H9 (cell line): ENCODE measurements at regions not wholly inside any gene's neighbourhood (a gene's known extent, or its start where the extent isn't known, plus 50 kb on each side); places are given as distances from the start of the nearest gene placed in this dataset.

ENCODE experiments used
- DNase-seq: peaks from one replicate; pipeline ENCODE4 v3.0.0-alpha.2; 2017
- H2AFZ ChIP-seq: one replicate; pipeline ENCODE4 v1.6.1; 2013; ENCODE audit warnings: mild to moderate bottlenecking, low read length, control low read depth, moderate library complexity
- H2AK5ac ChIP-seq: 2 replicates; pipeline ENCODE4 v1.6.1; 2013; ENCODE audit warnings: low read length, control low read depth, mixed read lengths; ENCODE audit not compliant: insufficient read length
- H2BK120ac ChIP-seq: one replicate; pipeline ENCODE4 v1.6.1; 2013; ENCODE audit warnings: low read depth, mild to moderate bottlenecking, low read length, control low read depth, inconsistent platforms; ENCODE audit not compliant: poor library complexity, severe bottlenecking
- H2BK12ac ChIP-seq: 2 replicates; pipeline ENCODE4 v1.6.1; 2013; ENCODE audit warnings: low read length, control low read depth, mixed read lengths, low read depth; ENCODE audit not compliant: insufficient read length
- H2BK15ac ChIP-seq: 2 replicates; pipeline ENCODE4 v1.6.1; 2013; ENCODE audit warnings: low read depth, low read length, control low read depth
- H2BK20ac ChIP-seq: one replicate; pipeline ENCODE4 v1.6.1; 2013; ENCODE audit warnings: low read depth, mild to moderate bottlenecking, low read length, control low read depth, inconsistent platforms; ENCODE audit not compliant: poor library complexity, severe bottlenecking
- H2BK5ac ChIP-seq: 2 replicates; pipeline ENCODE4 v1.6.1; 2013; ENCODE audit warnings: low read length, control low read depth, mixed read lengths; ENCODE audit not compliant: insufficient read length
- H3K14ac ChIP-seq: 2 replicates; pipeline ENCODE4 v1.6.1; 2013; ENCODE audit warnings: low read length, control low read depth; ENCODE audit not compliant: insufficient read depth
- H3K18ac ChIP-seq: 2 replicates; pipeline ENCODE4 v1.6.1; 2013; ENCODE audit warnings: low read depth, mild to moderate bottlenecking, mixed read lengths, low read length, control low read depth; ENCODE audit not compliant: insufficient read length
- H3K23ac ChIP-seq: 2 replicates; pipeline ENCODE4 v1.6.1; 2013; ENCODE audit warnings: low read length, control low read depth, mixed read lengths, low read depth; ENCODE audit not compliant: insufficient read length
- H3K23me2 ChIP-seq: 2 replicates; pipeline ENCODE4 v1.6.1; 2013; ENCODE audit warnings: low read depth, mild to moderate bottlenecking, mixed read lengths, low read length, control low read depth; ENCODE audit not compliant: insufficient read length, poor library complexity, severe bottlenecking
- H3K27ac ChIP-seq: 2 replicates; pipeline ENCODE4 v1.5.1; 2013; ENCODE audit warnings: low read length, control low read depth, mixed read lengths, low read depth; ENCODE audit not compliant: insufficient read length
- H3K27me3 ChIP-seq: 2 replicates; pipeline ENCODE4 v1.6.1; 2013; ENCODE audit warnings: low read length, control low read depth, inconsistent platforms; ENCODE audit not compliant: insufficient read depth
- H3K4ac ChIP-seq: 2 replicates; pipeline ENCODE4 v1.6.1; 2013; ENCODE audit warnings: low read depth, mild to moderate bottlenecking, control low read depth, inconsistent platforms, low read length, moderate library complexity
- H3K4me1 ChIP-seq: 2 replicates; pipeline ENCODE4 v1.6.1; 2013; ENCODE audit warnings: low read length, control low read depth, inconsistent platforms; ENCODE audit not compliant: insufficient read depth
- H3K4me2 ChIP-seq: 2 replicates; pipeline ENCODE4 v1.6.1; 2013; ENCODE audit warnings: low read length, control low read depth, mixed read lengths; ENCODE audit not compliant: insufficient read length, insufficient read depth
- H3K56ac ChIP-seq: 2 replicates; pipeline ENCODE4 v1.6.1; 2013; ENCODE audit warnings: low read depth, mild to moderate bottlenecking, mixed read lengths, low read length, control low read depth; ENCODE audit not compliant: insufficient read length
- H3K79me1 ChIP-seq: 2 replicates; pipeline ENCODE4 v1.6.1; 2013; ENCODE audit warnings: low read depth, mild to moderate bottlenecking, moderate library complexity, low read length, control low read depth, inconsistent platforms; ENCODE audit not compliant: insufficient read depth, poor library complexity, severe bottlenecking
- H3K79me2 ChIP-seq: 2 replicates; pipeline ENCODE4 v1.6.1; 2013; ENCODE audit warnings: low read length, control low read depth, inconsistent platforms; ENCODE audit not compliant: insufficient read depth
- H3K9ac ChIP-seq: 2 replicates; pipeline ENCODE4 v1.6.1; 2013; ENCODE audit warnings: low read length, control low read depth, mixed read lengths; ENCODE audit not compliant: insufficient read length; ENCODE audit errors: extremely low read depth
- H3K9me3 ChIP-seq: one replicate; pipeline ENCODE4 v1.6.1; 2013; ENCODE audit warnings: low read depth, low read length, inconsistent platforms; ENCODE audit not compliant: control insufficient read depth
- H3T11ph ChIP-seq: one replicate; pipeline ENCODE4 v1.6.1; 2013; ENCODE audit warnings: mild to moderate bottlenecking, low read length, control low read depth, inconsistent platforms
- H4K20me1 ChIP-seq: one replicate; pipeline ENCODE4 v1.6.1; 2013; ENCODE audit not compliant: control insufficient read depth, insufficient read length, insufficient read depth
- H4K5ac ChIP-seq: 2 replicates; pipeline ENCODE4 v1.6.1; 2013; ENCODE audit warnings: low read depth, mild to moderate bottlenecking, mixed read lengths, low read length, control low read depth; ENCODE audit not compliant: insufficient read length
- H4K8ac ChIP-seq: replicated peaks from 2 replicates; pipeline ENCODE4 v1.6.1; 2013; ENCODE audit warnings: low read length, control low read depth, mixed read lengths, low read depth; ENCODE audit not compliant: insufficient read length
- H4K91ac ChIP-seq: 2 replicates; pipeline ENCODE4 v1.6.1; 2013; ENCODE audit warnings: low read depth, mild to moderate bottlenecking, moderate library complexity, mixed read lengths, low read length, control low read depth; ENCODE audit not compliant: insufficient read length
- H3K27ac Mint-ChIP-seq, 3 experiments: 2 replicates in 2 of 3; 3 replicates in 1 of 3; pipeline ENCODE4 v1.8.0; 2020 to 2021; ENCODE audit warnings: mixed read lengths in 3 of 3, mild to moderate bottlenecking in 1 of 3, moderate library complexity in 1 of 3
- H3K27me3 Mint-ChIP-seq: 2 replicates; pipeline ENCODE4 v1.8.0; 2021; ENCODE audit warnings: low read depth, mild to moderate bottlenecking, moderate library complexity, mixed read lengths
- H3K36me3 Mint-ChIP-seq, 3 experiments: 2 replicates in 2 of 3; 3 replicates in 1 of 3; pipeline ENCODE4 v1.8.0; 2020 to 2021; ENCODE audit warnings: low read depth in 3 of 3, mixed read lengths in 3 of 3; ENCODE audit not compliant: insufficient read depth in 1 of 3
- H3K4me1 Mint-ChIP-seq, 2 experiments: 2 replicates each; pipeline ENCODE4 v1.8.0; 2020; ENCODE audit warnings: mixed read lengths in 2 of 2
- H3K4me3 Mint-ChIP-seq, 2 experiments: 2 replicates in 1 of 2; 3 replicates in 1 of 2; pipeline ENCODE4 v1.8.0; 2020 to 2021; ENCODE audit warnings: mild to moderate bottlenecking in 2 of 2, mixed read lengths in 2 of 2, moderate library complexity in 1 of 2
- H3K9me3 Mint-ChIP-seq, 2 experiments: 2 replicates in 1 of 2; 3 replicates in 1 of 2; pipeline ENCODE4 v1.8.0; 2020; ENCODE audit warnings: mild to moderate bottlenecking in 2 of 2, mixed read lengths in 2 of 2, moderate library complexity in 1 of 2
- CTCF ChIP-seq: fragments of 200-600 bp; sonication (generic); conservative IDR thresholded peaks from 3 replicates; pipeline ENCODE4 v1.8.0; 2021; ENCODE audit warnings: antibody characterized with exemption, mild to moderate bottlenecking
- WGBS: extraction: QIAGEN DNeasy Blood & Tissue Kit; methylation state at CpG from one replicate; pipeline ENCODE4 v1.1.7; 2013; ENCODE audit warnings: missing lambda C conversion rate, low lambda C conversion rate, mixed read lengths; ENCODE audit not compliant: insufficient read length; ENCODE audit errors: extremely low coverage; 5-methylcytosine and 5-hydroxymethylcytosine counted together

- Histone ChIP-seq H4K20me1 (no peaks in the 10 kb centered on the region), H3K56ac (no peak overlapping the region), H3K79me2 (no peaks in the 10 kb centered on the region), H3K14ac (no peak overlapping the region), H3K4ac (no peak overlapping the region), H3K18ac (no peak overlapping the region), H3K79me1 (no peaks in the 10 kb centered on the region), H2AFZ (no peak overlapping the region), H3K27ac (no peak overlapping the region), H2AK5ac (no peak overlapping the region), H3T11ph (no peak overlapping the region), H2BK15ac (no peak overlapping the region), H3K4me1 (peaks cover 4% of the 10 kb centered on the region; the same call in 1 of the 2 replicates), H3K4me2 (no peak overlapping the region), H2BK120ac (no peak overlapping the region), H2BK20ac (no peak overlapping the region), H2BK12ac (no peak overlapping the region), H3K23me2 (no peaks in the 10 kb centered on the region), H4K5ac (no peak overlapping the region), H3K23ac (no peak overlapping the region), H3K27me3 (no peaks in the 10 kb centered on the region), H2BK5ac (no peak overlapping the region), H3K9me3 (no peaks in the 10 kb centered on the region), H4K91ac (no peak overlapping the region), H4K8ac (no peak overlapping the region), H3K9ac (no peak overlapping the region)
- Mint-ChIP-seq H3K27ac (no peak overlapping the region), H3K4me1 (peaks cover 11 to 12% of the 10 kb centered on the region in 2 experiments), H3K4me3 (no peak overlapping the region), H3K9me3 (peaks cover 7 to 17% of the 10 kb centered on the region in 2 experiments), H3K36me3 (peaks cover 0 to 17% (median 0%) of the 10 kb centered on the region in 3 experiments; a peak in 4 of 7 replicates), H3K27me3 (peaks cover 3% of the 10 kb centered on the region; the same call in 1 of the 2 replicates)
- TF ChIP-seq CTCF, result no peak
- no peak for DNase-seq
- WGBS, result no CpG with 5 or more reads among the region's 1 CpG
These were observed 1183.2 kb upstream of the CELF2 start for GRCh38 chr10:9834434-9834833.
